PFSK-1 (cell line): ENCODE measurements at regions not wholly inside any gene's neighbourhood (a gene's known extent, or its start where the extent isn't known, plus 50 kb on each side); places are given as distances from the start of the nearest gene placed in this dataset.

Source experiments
- POLR2AphosphoS5 ChIP-seq: IDR thresholded peaks from 2 replicates; pipeline ENCODE4 v1.6.1; 2012; ENCODE audit warnings: low read depth, mild to moderate bottlenecking, control low read depth, low read length, moderate library complexity
- REST ChIP-seq, 2 experiments: IDR thresholded peaks; 2 replicates each; pipeline versions ENCODE4 v1.6.1 to v1.8.0; 2011 to 2012; ENCODE audit warnings: low read depth in 2 of 2, low read length in 2 of 2, control low read depth in 1 of 2, inconsistent platforms in 1 of 2, mild to moderate bottlenecking in 1 of 2, moderate library complexity in 1 of 2; ENCODE audit not compliant: insufficient read depth in 1 of 2
- SIN3A ChIP-seq: IDR thresholded peaks from 2 replicates; pipeline ENCODE4 v1.6.1; 2012; ENCODE audit warnings: mild to moderate bottlenecking, low read length, moderate library complexity, borderline replicate concordance; ENCODE audit not compliant: insufficient read depth
- TAF1 ChIP-seq: IDR thresholded peaks from 2 replicates; pipeline ENCODE4 v1.6.1; 2012; ENCODE audit warnings: low read length, control low read depth, borderline replicate concordance; ENCODE audit not compliant: insufficient read depth

GRCh38 chr4:62279689-62280088, 1079.6 kb downstream of the ADGRL3 start:
- no peak for TF ChIP-seq TAF1
- no peak for TF ChIP-seq POLR2AphosphoS5
- TF ChIP-seq REST (IDR thresholded peaks at IDR 0.05; ENCODE audit: insufficient read depth in 1 of 2, low read depth in 2 of 2, low read length in 2 of 2), result no peak
- TF ChIP-seq SIN3A, result no peak
